ENCODE measurements at regions not wholly inside any gene's neighbourhood (a gene's known extent, or its start where the extent isn't known, plus 50 kb on each side); places are given as distances from the start of the nearest gene placed in this dataset.

DNA sequence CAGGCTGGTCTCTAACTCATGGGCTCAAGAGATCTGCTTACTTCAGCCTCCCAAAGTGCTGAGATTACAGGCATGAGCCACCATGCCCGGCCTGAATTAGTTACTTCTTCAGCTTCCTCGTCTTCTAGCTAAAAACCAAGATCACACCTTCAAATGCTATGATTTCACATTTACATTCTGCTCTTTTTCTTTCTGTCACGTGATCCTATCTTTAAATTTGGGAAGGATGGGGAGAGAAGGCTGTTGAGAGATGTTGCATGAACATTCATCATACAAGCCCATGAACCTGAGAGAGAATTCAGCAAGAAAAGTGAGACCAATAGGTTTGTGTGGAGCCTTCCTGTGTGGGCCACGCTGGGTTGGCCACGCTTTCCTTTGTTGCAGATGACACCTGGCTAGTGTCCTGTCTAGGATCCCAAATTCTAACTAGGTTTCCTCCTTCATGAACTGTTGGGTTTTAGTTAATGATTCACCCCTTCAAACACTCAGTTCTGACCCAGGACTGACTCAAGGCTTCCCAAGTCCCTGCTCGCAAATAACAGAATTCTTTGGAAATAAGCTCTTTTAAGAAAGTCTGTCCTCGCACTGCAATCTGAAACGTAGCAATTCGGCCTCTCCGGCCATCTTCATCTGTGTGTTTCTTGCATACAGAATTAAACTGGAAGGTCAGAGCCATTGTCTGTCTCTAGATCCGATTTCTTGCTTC is 57.3 kb upstream of the CREB1 start:
- TF ChIP-seq, protein P1, sequence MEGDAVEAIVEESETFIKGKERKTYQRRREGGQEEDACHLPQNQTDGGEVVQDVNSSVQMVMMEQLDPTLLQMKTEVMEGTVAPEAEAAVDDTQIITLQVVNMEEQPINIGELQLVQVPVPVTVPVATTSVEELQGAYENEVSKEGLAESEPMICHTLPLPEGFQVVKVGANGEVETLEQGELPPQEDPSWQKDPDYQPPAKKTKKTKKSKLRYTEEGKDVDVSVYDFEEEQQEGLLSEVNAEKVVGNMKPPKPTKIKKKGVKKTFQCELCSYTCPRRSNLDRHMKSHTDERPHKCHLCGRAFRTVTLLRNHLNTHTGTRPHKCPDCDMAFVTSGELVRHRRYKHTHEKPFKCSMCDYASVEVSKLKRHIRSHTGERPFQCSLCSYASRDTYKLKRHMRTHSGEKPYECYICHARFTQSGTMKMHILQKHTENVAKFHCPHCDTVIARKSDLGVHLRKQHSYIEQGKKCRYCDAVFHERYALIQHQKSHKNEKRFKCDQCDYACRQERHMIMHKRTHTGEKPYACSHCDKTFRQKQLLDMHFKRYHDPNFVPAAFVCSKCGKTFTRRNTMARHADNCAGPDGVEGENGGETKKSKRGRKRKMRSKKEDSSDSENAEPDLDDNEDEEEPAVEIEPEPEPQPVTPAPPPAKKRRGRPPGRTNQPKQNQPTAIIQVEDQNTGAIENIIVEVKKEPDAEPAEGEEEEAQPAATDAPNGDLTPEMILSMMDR (IDR thresholded peaks at IDR 0.05) = no peak
- TF ChIP-seq EZH2 (IDR thresholded peaks at IDR 0.05; ENCODE audit: borderline replicate concordance, insufficient read depth, low read depth, low read length, poor library complexity, severe bottlenecking) = no peak

Measured in B cell (primary cell).